GM18519 (cell line): ENCODE measurements at regions not wholly inside any gene's neighbourhood (a gene's known extent, or its start where the extent isn't known, plus 50 kb on each side); places are given as distances from the start of the nearest gene placed in this dataset.

Experiments used
- ATAC-seq: cut with Tn5 transposase; IDR thresholded peaks from one replicate; pipeline ENCODE4 v1.9.1; 2021; ENCODE audit warnings: mild to moderate bottlenecking, moderate library complexity; ENCODE audit not compliant: unreplicated experiment, low FRiP score

DNA sequence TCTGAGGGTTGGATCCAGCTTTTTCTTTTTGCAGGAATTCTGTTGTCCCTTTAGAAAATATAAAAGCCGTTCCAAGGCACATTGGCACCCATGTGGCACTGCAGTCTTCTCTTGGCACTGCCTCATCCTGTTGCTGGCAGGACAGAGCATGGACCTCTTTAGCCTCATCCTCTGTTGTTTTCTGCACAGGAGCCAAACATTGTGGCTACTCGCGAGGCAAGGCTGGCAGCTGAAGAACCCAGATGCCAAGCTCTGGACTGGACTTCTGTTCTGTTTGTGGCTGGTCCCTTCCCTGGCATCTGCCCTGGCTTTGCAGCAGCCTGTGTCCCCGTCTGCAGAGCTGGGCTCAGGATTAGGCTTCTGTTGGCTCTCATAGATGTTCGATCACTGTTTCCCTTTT, 224.7 kb upstream of the TBC1D5 start:
- no peak for ATAC-seq

DNA sequence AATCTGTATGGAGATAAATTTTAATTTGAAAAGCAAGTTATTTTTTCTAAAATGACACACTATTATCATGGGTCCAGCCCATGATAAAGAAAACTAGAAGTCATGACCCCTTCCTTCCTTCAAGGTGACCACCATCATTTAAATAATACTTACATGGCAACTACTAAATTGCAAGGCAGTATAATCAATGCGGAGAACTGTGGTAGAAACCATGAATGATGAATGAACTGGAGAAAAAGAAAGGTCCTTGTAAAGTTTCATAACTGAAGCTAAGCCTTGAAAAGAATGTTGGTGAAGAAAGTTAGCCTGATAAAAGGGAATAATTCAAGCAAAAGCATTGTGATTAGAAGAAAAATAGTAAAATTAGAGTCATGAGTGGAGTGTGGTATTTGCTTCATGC, 222.9 kb upstream of the TBC1D5 start:
- no peak for ATAC-seq

DNA sequence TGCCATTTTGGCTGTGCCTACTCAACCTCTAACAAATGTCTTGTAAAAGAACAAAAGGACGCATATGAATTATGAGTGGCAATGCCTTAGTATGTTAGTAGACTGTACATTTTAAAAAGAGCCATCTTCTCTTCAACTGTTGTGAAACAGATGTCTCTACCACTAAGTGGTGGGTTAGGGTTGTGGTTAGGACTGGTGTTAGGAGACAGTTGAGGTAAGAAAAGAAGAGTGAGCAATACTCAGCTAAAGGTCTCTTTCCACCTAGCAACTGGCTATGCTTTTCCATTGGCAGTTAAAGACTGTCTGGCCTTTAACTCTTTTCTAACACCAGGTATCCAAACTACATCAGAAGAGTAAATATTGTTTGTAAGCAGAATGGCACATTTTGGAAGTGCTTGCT, 221.7 kb upstream of the TBC1D5 start:
- no peak for ATAC-seq

DNA sequence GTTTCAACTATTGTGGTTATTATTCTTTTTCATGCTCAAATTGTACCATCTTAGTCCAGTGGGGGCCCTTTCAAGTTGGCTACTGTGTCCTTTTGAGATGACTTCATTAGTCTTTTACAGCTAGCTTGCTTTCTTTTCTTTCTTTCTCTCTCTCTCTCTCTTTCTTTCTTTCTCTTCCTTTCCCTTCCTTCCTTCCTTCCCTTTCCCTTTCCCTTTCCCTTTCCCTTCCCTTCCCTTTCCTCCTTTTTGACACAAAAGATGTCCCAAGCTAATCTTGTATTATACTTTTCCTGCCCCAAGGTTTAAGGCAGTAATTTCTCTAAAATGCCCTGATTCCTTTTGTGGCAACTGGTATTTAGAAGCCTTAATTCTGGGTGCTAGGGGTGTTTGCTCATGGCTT, 213.0 kb upstream of the TBC1D5 start:
- no peak for ATAC-seq

DNA sequence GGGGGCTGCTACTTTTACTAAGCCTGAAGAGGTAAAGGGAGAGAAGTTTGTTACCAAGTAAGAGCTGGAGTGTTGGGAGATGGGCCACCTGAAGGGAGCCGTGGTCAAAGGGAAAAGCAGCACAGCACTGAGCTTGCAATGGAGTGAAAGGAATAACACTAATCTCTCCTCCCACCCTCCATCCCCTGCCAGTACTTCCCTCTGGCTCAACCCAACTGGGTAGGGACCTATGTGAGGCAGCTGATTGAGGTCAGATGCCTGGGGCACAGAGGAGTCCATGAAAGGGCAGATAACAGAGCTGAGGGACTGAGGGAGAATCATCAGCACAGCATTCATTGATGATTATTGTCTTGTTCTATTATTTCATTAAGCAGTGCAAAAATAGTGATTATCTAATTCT, 212.4 kb upstream of the TBC1D5 start:
- ATAC-seq, result no peak

DNA sequence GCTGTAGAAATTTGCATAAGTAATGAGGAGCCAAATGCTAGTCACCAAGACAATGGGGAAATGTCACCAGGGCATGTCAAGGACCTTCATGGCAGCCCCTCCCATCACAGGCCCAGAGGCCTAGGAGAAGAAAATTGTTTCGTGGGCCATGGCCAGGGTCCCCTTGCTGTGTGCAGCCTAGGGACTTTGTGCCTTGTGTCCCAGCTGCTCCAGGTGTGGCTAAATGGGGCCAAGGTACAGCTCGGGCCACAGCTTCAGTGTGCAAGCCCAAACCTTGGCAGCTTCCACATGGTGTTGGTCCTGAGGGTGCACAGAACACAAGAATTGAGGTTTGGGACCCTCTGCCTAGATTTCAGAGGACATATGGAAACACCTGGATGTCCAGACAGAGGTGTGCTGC, 208.8 kb upstream of the TBC1D5 start:
- ATAC-seq, result no peak

DNA sequence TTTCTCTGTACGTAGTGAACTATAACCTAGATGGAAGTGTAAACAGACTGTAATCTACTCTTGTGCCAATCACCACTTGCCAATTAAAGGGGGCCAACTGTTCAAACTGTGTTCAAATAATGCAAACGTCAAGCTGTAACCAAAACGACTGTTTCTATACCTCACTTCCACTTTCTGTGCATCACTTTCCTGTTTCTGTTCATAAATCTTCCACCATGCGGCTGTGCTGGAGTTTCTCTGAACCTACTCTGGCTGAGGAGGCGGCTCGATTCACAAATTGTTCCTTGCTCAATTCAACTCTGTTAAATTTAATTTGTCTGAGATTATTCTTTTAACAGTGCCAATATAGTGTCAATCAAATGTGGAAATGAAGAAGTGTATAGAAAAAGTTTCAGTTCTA, 206.7 kb upstream of the TBC1D5 start:
- ATAC-seq, result no peak

DNA sequence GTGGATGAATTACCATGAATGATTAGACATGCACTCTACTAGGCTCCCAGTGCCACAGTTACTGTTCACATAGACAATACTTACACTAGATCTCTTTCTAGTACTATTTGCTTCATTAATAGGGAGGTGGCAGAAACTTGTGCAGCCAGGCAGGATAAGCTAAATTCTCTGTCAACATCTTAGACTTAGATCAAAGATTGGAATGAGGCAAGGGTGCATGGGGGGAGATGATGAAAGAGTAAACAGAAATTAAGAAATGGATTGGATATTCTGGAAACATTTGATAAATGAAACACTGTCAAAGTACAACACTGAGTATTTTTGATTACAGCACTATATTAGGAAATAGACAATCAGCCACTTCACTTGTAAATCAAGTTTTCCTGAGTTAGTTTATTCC, 205.4 kb upstream of the TBC1D5 start:
- no peak for ATAC-seq

DNA sequence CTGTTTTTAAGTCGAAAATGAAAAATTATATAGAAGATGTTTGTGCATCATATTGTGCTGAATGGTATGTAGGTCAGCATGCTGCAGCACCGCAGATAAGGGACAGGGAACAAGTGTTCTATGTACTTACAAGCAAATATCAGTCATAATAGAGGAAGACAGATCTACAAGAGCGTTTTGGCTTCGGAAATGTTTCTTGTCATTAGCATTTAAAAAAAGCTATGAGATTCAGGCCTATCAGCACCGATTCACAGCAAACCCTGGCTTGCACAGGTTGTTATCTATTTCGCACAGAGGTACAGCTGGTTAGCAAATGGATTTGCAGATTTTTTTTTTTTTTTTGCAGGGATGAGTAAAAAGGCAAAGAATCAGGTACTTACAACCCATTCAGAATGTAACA, 204.2 kb upstream of the TBC1D5 start:
- no peak for ATAC-seq

DNA sequence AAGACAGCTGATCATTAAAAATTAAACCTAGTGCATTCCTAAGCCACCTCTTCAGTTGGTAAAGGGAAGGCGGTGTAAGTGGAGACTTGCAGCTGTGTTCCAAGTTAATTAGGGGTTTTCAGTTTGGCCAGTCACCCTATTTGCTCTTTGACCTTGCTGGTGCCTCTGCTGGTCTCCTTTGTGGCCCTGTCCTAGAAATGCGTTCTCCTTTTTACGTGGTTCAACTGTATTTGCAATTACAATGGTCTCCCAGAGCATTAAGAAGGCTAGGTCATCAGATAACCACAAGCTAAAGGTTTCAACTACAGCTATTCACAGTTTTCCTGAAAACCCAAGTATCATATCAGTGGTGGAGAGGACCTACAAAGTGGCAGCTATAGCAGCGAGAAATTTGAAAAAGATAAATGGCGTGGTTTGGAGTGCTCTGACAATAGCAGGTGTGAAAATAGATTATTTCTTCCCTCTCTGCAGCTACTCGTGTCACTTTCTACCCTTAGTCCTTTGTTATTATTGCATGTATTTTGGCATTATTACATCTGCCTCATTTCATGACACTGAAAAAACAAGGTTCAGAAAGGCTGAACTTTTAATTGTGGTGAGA, 203.5 kb upstream of the TBC1D5 start:
- ATAC-seq, result no peak

DNA sequence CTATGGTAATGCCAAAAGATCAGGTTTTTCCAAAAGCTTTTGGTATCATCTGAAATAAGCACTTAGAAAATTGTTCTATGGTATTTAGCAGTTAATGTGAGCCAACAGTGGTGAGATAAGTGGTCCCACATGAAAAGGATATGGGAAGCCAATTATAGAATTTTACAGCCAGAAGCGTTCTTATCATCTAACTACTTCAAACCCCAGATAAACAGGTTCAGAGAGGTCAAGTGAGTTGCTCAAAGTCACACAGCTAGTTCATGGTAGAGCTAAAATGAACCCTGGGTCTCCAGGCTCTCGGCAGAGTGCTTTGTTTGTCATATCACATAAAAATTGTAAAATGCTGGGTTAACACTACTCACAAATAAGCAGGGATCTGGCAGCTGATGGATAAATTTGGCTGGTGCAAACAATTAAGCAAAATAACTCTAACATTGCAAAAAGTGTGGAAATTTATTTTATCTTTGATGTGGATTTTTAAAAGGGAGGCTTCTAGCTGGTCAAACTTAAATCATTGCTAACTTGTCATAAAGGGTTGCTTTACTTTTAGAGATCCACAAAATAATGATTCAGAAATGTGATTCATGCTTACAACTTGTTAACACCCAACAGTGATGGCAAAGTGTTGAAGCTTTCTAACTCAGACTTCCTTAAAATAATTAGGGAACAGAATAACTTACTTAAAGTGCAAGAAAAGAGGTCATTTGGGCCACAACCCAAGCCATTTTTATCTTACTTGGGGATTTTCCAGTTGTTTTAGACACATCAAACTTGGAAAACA, 202.8 kb upstream of the TBC1D5 start:
- ATAC-seq, result no peak

DNA sequence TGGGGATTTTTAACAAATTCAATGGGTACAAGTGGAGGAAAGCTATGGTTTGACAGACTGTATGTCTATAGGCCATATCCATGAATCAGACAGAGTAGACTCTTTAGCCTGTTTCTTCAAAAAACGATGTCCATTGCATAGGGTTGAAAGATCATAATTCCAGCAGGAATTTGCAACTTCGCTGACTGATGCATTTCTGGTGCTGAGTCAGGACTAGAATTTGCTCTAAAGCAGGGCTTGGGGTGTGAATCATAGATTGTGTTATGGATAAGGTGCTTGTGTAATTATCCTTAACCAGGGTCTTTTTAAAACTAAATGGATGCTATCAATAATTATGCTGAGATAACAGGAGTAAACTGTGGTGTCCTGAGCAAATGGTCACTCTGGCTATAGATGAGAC, 200.4 kb upstream of the TBC1D5 start:
- ATAC-seq, result no peak

DNA sequence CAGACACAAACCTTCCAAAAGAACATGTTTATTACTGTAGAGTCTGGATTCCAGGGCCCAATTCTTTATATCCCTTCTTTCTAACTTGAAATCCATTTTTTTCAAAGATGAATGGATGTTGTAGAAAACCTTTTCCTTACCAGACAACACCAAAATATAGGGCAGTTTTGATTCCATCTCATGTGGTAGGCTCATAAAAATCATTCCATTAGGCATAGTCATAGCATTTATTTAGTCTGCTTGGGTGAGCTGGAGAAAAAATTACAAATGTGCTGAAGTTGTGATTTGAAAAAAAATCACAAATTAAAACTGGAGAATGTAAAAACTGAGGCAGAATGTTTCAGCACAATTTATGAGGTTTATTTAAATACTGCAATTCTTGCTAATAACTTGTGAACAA, 199.3 kb upstream of the TBC1D5 start:
- no peak for ATAC-seq

DNA sequence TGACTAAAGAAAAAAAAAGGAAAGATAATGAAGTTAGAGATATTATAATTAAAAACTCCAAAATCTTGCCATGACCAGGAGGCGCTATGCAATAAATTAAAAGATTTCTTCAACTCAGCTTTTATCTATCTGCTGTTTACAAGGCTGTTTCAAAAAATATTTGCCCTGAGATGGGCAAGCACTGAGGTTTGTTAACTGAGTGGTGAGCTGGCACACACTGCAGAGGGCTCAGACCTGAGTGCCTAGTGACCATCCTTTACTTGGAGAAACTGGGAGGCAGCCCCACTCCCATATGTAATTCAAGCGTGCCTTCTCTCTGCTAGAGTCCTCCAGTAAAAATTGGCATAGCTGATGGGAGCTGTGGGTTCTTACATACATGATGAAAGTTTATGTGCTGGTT, 198.7 kb upstream of the TBC1D5 start:
- no peak for ATAC-seq

DNA sequence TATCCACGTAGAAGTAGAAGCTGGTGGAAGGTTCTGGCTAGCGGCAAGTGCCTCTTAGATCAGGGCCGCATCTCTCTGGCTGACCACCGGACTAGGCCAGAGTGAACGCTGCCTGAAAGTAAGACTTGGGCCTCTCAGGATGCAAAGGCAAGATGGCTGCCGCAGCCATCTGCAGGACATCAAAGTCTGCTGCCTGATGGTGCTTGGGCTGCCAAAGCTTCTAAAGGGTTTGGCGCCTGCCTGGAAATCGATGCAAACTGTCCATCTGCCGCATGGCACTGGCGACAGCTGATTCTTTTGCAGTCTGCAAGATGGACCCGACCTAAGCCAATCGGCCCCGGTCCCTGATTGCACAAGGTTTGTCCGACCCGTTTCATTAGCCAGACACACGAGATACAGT, 196.7 kb upstream of the TBC1D5 start:
- ATAC-seq, result no peak

DNA sequence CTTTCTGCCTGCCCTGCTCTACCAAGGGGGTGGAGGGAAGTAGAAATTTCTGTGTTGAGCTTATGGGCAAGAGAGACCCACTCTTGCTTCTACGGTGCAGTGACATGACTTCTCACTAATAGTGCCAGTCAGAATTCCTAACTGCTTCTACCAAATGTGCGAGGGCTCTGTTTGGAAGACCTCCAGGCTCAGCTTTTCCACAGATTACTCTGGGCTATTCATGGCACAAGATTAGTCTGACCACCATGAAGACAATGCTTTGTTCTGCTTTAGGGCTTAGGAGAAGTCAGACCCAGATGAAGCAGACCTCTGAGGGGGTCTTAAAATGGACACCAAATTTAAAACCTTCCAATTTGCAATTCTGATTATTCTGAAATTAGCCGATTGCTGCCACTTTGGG, 195.9 kb upstream of the TBC1D5 start:
- no peak for ATAC-seq

DNA sequence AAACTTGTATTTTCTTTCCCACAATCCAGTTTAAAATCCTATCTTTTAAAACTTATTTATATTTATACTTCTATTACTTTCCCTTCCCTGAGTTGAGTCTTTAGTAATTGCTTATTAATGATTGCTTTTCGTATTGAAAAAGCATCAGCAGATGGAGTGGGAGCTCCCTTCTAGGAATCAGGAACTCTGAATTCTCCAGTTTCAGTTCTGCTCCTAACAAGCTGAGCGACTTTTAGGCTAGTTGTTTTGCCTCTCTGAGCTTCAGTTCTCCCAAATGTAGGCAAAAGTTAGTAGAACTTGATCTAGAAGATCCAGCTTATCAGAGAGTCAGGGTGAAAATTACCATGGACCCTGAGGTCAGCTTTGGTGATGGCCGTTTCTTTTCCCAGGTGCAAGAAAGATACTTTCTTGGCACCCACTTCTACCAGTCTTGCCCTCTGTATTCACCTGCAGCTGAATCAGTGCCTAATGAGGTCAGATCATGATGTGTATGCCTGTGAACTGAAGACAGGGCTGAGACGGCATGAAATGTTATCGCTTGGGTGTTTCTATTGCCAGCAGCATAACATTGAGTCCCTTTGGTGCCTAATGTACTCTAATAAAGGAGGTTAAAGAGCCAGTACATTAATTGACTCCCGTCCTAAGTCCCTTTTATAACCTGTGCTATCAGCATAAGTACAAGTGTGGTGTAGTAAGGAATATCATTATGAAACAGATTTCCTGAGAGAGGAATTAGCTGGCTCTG, 194.5 kb upstream of the TBC1D5 start:
- ATAC-seq, result no peak

DNA sequence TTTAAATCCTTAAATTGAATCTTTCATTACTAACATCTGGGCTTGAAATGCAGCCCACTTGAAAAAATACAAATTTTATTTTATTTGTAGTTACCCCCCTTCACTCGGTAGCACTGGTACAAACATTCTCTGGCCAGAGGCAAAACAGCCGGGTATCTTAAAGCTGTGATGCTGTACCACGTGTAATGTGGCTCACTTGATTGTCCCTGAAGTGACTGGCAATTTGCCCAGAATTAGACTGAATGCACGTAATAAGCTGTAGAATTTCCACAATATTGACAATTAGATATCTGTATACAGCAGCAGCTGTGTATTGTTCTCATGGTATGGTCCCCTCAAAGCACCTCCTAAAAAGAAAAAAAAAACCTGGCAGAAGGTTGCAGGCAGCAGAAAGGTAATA, 192.8 kb upstream of the TBC1D5 start:
- ATAC-seq, result no peak

DNA sequence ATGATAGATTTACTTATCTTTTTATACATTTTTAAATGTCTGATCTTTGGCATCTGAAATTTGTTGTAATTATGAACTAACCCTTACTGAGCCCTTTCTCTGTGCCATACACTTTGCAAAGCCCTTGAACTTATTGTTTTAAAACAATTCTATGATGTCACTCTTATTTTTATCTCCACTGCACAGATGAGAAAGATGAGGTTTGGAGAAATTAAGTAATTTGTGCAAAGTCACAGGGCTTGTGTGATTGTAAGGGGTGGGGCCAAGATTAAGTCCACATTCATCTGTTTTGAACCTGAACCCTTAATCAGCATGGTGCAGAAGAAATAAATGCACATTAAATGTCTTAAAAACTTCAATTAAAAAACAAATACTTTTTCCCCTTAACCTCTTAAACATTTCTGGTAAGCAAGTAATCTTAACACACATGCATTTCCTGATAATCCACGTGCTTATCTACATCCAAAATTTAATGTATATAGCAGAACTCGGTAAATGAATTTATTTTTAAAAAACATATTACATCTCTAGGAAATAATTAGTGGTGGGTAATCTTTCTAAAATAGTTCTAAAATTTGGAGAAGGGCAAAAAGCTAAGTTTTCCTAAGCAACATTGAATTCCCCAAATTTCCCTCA, 189.8 kb upstream of the TBC1D5 start:
- ATAC-seq, result no peak

DNA sequence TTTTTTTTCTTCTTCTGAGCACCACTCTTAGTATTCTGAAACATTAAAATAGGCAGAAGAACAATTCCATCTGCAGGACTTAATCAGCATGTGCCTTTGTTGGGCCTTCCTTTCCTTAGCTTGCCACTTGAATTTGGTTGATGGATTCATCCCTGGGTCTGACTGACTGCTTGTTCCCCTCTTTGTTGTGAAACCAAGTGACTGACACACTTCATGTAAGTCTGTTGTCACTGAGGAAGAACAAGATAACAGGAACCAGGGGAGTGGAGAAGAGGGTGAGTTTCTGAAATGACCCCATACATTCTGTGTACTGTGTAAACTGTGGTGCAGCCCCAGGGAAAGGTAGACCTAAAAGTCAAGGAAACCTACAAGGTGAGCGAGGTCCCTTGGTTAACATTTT, 188.7 kb upstream of the TBC1D5 start:
- ATAC-seq, result no peak

DNA sequence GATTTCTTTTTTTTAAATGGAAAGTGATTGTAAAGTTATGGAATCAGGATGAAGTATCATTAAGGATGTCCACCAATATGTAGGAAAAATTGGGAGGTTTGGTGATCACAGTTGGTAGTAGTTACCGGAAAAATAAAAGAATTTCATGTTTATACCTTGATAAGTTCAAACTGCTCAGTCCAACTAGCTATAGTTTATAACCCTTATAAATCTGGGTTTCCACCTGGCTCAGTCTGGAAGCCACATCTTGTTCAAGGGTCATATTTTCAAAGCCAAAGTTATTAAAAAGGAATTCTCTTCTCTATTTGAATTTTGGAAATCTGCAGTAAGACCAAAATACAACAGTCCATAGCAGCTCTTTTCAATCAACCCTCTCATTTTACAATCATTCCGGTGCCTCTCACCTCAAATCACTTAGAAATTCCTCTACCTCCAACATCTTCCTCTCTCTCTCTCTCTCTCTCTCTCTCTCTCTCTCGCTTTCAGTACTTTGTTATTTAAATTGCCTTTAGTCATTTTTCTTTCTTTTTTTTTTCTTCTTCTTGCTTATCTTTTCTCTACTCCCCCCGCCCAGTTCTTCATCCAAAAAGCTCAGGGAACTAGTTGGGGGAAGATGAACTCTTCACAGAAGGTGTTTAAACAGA, 186.2 kb upstream of the TBC1D5 start:
- ATAC-seq, result no peak
